ENCODE measurements at regions not wholly inside any gene's neighbourhood (a gene's known extent, or its start where the extent isn't known, plus 50 kb on each side); places are given as distances from the start of the nearest gene placed in this dataset.
"Not testable (repeated sequence)": the region's sequence is repeated elsewhere in the genome, so short reads cannot be mapped to it uniquely, and the experiment has no call there.

DNA sequence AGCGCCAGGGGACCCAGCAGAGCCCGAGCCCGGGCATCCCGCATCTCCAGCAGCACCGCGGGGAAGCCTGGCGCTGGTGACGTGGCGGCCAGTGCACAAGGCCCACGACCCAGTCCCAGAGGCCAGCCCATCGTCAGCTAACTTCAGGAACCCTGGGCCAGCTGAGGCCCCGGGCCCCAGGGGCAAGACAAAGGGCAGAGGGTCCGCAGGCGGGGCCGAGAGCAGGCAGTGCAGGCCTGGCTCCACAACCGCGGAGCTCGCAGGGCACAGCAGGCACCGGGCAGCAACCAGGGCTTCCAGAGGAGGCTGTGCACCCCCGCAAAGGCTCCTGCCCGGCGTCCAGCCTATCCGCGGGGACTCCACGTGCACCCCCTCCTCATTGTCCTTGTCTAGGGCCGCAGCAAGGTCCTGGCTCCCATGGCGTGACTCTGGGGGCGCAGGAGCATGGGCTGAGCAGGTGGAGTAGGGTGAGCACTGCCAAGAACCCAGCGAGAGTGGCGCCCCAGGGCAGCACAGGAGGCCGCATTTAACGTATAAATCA lies 352.5 kb downstream of the KCNJ18 start:
- H3K9me3 ChIP-seq (ENCODE audit: low read depth, low read length); DNase-seq (ENCODE audit: low read depth, low spot score); H3K36me3 ChIP-seq (ENCODE audit: insufficient read depth, low read length); H3K9ac ChIP-seq (ENCODE audit: insufficient read length); H3K4me3 ChIP-seq; H3K27ac ChIP-seq: not testable (repeated sequence)

DNA sequence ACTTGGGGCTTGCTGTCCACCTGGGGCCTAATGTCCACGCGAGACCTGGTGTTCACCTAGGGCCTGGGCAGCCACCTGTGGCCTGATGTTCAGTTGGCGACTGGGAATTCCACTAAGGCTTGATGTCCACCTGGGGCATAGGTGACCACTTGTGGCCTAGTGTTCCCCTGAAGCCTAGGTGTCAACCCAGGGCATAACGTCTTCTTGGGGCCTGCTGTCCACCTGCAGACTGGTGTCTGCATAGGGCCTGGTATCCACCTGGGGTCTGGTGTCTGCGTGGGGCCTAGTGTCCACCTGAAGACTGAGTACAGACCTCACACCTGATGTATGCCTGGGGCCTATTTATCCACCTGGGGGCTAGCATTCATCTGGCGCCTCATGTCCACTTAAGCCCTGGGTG lies 355.2 kb downstream of the KCNJ18 start:
- not testable (repeated sequence) for H3K9me3 ChIP-seq (ENCODE audit: low read depth, low read length); H3K9ac ChIP-seq (ENCODE audit: insufficient read length); H3K36me3 ChIP-seq (ENCODE audit: insufficient read depth, low read length); H3K4me3 ChIP-seq; DNase-seq (ENCODE audit: low read depth, low spot score); H3K27ac ChIP-seq

DNA sequence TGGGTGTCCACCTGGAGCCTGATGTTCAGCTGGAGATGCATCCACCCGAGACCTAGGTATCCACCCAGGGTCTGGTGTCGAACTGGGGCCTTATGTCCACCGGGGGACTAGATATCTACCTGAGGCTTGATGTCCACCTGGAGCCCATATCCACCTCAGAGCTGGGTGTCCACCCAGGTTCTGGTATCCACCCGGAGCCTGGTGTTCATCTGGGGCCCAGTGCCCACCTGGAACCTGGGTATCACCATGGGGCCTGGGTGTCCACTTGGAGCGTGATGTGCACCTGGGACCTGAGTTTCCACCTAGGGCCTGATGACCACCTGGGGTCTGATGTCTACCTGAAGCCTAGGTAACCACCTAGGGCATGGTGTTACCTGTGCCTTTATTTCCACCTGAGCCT lies 355.9 kb downstream of the KCNJ18 start:
- not testable (repeated sequence) for H3K27ac ChIP-seq; H3K9me3 ChIP-seq (ENCODE audit: low read depth, low read length); H3K4me3 ChIP-seq; H3K9ac ChIP-seq (ENCODE audit: insufficient read length); DNase-seq (ENCODE audit: low read depth, low spot score); H3K36me3 ChIP-seq (ENCODE audit: insufficient read depth, low read length)

DNA sequence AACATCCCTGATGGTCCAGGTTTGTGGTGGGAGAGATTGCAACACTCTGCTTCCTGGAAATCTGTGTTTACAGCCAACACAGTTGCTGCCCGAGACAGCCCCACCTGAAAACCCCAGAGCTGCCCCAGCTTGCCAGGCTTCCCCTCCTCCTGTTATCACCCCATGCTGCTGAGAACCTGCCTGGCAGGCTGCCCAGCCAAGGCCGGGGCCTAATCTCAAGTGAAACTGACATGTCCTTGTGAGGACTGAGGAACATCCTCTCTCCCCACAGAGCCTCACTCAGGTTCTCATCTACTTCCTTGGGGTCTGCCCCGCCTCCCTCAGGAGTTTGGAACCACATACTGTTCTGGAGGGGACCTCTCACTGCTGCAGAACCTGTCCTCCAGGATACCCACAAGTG lies 358.4 kb downstream of the KCNJ18 start:
- not testable (repeated sequence) for H3K9ac ChIP-seq (ENCODE audit: insufficient read length); DNase-seq (ENCODE audit: low read depth, low spot score); H3K27ac ChIP-seq; H3K4me3 ChIP-seq; H3K36me3 ChIP-seq (ENCODE audit: insufficient read depth, low read length); H3K9me3 ChIP-seq (ENCODE audit: low read depth, low read length)

DNA sequence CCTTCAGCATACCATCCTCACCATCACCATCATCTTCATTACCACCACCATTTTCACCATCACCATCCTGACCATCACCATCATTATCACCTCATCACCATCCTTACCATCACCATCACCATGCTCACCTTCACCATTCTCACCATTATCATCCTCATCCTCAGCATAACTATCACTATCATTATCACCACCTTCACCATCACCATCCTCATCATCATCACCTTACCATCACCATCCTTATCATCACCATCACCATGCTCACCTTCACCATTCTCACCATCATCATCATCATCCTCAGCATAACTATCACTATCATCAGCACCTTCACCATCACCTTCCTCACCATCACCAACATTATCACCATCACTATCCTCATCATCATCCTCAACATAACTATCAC lies 360.4 kb downstream of the KCNJ18 start:
- not testable (repeated sequence) for DNase-seq (ENCODE audit: low read depth, low spot score); H3K9ac ChIP-seq (ENCODE audit: insufficient read length)

DNA sequence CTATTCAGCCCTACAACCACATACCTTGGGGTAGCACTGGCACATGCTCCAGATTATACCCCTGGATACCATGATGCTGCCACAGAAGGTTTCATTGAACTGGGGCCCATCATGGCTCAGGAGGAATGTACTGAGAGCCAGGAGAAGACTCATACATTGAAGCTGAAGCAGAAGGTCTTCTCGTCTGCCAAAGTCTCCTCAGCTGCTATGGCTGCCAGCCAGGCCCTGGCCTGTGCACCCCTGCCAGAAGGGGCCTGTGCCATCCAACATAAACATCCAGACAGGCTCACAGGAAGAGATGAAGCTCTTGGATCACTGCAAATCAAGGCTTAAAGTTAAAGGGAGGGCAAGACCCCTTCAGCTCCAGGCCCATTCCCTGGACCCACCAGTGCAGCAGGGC lies 364.2 kb downstream of the KCNJ18 start:
- H3K9me3 ChIP-seq (ENCODE audit: low read depth, low read length); H3K9ac ChIP-seq (ENCODE audit: insufficient read length); H3K27ac ChIP-seq; H3K36me3 ChIP-seq (ENCODE audit: insufficient read depth, low read length); DNase-seq (ENCODE audit: low read depth, low spot score); H3K4me3 ChIP-seq: not testable (repeated sequence)

More for the DNA sequence above, 360.4 kb downstream of the KCNJ18 start:
- H3K4me3 ChIP-seq; H3K9me3 ChIP-seq (ENCODE audit: low read depth, low read length); H3K27ac ChIP-seq; H3K36me3 ChIP-seq (ENCODE audit: insufficient read depth, low read length): not testable (repeated sequence)

DNA sequence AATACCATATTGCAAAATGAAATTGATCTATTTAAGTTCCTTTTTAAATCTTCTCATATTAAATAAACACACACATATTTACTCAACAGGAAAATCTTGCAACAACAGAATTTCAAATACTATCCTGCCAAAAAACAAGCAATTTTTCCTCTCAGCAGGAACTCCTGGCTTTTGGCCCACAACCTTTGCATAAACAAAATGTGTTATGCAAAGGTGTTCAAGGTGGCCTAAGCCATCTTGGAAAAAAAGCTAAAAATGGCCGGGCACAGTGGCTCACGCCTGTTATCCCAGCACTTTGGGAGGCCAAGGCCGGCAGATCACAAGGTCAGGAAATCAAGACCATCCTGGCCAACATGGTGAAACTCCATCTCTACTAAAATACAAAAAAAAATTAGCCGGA lies 383.6 kb downstream of the KCNJ18 start:
- not testable (repeated sequence) for H3K9me3 ChIP-seq (ENCODE audit: low read depth, low read length); H3K4me3 ChIP-seq; H3K27ac ChIP-seq; DNase-seq (ENCODE audit: low read depth, low spot score); H3K9ac ChIP-seq (ENCODE audit: insufficient read length); H3K36me3 ChIP-seq (ENCODE audit: insufficient read depth, low read length)

DNA sequence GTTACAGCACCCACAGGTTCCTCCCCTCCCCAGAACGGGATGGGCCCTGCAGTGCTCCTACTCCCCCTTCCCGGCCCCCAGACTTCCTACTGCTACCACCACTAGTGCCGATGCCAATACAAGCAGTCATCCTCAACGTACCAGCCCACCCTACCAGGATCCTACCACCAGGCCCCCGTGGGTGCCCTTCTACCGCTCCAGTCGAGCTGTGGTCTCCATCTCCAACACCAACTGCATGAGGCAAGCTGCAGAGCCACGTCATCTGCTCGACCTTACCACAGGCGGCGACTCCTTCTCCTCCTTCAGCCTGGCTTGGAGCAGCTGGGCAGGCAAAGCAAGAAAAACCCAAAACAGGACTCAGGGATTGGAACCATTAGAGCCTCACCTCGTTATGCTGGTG lies 396.3 kb downstream of the KCNJ18 start:
- DNase-seq (ENCODE audit: low read depth, low spot score); H3K27ac ChIP-seq; H3K36me3 ChIP-seq (ENCODE audit: insufficient read depth, low read length); H3K9me3 ChIP-seq (ENCODE audit: low read depth, low read length); H3K4me3 ChIP-seq; H3K9ac ChIP-seq (ENCODE audit: insufficient read length): not testable (repeated sequence)

DNA sequence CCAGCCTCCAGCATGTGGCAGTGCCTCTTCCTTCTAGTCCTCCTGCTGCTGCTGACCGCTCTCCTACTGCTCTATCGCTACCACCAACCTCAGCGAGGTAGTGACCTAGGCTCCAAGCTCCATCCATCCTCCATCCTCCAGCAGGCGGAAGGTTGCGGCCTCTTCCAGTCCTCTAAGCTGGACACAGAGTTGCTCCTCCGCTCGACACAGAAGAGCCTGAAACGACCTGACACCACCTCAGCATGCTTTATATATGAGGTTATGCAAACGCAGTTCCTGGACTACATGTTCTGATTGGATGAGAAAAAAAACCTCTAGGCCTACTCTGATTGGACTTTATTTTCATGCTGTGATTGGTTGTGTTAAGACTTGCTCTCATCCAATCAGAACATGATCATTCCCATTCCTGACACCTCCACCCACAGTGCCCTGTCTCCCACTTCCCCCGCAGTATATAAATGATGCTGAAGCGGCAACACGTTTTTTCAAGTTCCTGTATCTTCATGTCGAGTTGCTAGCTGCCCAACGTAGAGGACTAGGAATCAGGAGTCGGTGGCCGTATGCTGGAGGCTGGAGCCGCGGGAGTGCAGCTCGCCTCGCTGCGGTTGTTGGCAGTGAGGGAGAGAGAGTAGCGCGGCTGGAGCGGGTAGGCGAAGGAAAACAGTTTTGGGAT lies 398.1 kb downstream of the KCNJ18 start:
- Histone ChIP-seq H3K36me3 (ENCODE audit: insufficient read depth, low read length) (no peaks in the 10 kb centered on the region), H3K9ac (ENCODE audit: insufficient read length) (no peak overlapping the region), H3K27ac (no peak overlapping the region), H3K9me3 (ENCODE audit: low read depth, low read length) (no peaks in the 10 kb centered on the region), H3K4me3 (no peak overlapping the region)
- TF ChIP-seq EZH2 (IDR thresholded peaks at IDR 0.05), result no peak
- TF ChIP-seq FOXP2 (optimal IDR thresholded peaks at IDR 0.05; ENCODE audit: control extremely low read depth, extremely low read length, insufficient read depth), result no peak
- no peak for TF ChIP-seq POLR2AphosphoS5 (IDR thresholded peaks at IDR 0.05; ENCODE audit: borderline replicate concordance, low read depth, low read length)
- no peak for DNase-seq (ENCODE audit: low read depth, low spot score)

DNA sequence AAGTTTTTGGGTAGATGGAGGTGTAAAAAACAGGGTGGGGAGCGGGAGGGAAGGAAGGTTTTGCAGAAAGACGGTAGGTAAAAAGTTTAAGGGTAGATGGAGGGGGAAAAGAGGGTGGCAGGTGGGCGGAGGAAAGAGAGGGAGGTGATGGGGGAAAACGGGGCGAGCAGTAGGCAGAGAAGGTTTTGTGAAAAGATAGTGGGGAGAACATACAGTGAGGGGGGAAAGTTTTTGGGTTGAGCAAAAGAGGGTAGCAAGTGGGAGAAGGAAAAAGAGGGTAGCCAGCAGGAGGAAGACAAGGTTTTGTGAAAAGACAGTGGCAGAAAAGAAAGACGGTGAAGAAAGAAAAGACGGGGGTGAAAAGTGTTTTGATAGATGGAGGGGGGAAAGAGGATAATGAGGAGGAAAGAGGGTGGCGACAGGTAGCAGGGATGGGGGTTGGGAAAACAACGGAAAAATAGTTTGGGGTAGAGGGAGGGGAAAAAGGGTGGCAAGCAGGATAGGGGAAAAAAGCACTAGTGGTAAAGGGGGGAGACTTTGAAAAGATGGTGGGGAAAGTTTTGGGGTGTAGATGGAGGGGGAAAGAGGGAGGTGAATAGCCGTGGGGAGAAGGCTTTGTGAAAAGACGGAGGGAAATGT lies 398.8 kb downstream of the KCNJ18 start:
- H3K9me3 ChIP-seq (ENCODE audit: low read depth, low read length); H3K9ac ChIP-seq (ENCODE audit: insufficient read length); H3K27ac ChIP-seq; H3K4me3 ChIP-seq; H3K36me3 ChIP-seq (ENCODE audit: insufficient read depth, low read length); DNase-seq (ENCODE audit: low read depth, low spot score): not testable (repeated sequence)

DNA sequence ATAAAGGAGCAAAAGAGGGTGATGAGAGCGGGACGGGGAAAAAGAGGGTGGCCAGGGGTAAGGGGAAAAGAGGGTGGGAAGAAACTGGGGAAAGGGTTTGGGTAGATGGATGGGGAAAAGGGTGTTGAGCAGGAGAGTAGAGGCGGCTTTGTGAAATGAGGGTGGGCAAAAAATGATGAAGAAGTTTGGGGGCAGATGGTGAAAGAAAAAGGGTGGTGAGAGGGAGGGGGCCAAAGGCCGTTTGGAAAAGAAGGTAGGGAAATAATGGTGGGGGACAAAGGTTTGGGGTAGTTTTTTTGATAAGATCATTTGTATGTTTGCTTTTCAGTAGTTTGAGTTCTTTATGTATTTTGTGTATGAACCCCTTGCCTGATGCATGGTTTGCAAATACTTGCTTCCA lies 399.5 kb downstream of the KCNJ18 start:
- not testable (repeated sequence) for H3K9me3 ChIP-seq (ENCODE audit: low read depth, low read length); H3K36me3 ChIP-seq (ENCODE audit: insufficient read depth, low read length); H3K4me3 ChIP-seq; DNase-seq (ENCODE audit: low read depth, low spot score); H3K27ac ChIP-seq; H3K9ac ChIP-seq (ENCODE audit: insufficient read length)

DNA sequence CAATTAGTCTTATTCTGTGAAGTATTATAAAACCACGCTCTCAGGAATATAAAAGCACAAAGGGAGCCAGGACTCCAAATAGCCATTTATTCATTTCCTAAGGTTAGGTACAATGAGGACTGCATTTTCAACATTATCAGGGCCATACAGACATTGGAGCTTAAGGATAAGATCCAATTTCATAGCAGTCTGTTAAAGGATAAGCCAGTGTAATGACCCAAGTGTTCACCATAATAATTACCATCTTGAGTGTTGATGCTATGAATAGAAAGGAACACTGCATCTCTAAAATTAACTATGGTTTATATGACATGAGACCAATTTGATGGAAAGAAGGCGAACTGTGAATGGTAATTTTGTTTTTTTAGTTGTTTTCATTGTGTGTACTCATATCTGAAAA lies 403.1 kb downstream of the KCNJ18 start:
- H3K36me3 ChIP-seq (ENCODE audit: insufficient read depth, low read length); DNase-seq (ENCODE audit: low read depth, low spot score); H3K9ac ChIP-seq (ENCODE audit: insufficient read length); H3K27ac ChIP-seq; H3K9me3 ChIP-seq (ENCODE audit: low read depth, low read length); H3K4me3 ChIP-seq: not testable (repeated sequence)

DNA sequence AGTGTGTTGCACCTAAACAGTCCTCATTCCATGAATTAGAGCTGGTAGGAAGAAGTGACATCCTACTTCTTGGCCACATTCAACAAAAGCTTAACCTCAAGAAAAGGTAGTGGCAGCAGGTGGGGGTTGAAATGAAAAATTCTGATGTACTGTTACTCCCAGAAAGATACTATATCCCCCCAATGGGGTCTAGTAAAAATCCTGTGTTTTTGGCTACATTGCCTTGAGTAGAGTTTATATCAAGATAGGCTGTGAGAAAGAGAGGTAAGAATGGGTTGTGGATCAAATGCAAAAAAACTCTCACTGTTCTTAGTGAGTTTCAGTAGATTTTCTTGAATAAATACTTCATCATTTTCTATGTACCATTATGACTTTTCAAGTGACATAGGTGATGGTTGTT lies 407.3 kb downstream of the KCNJ18 start:
- H3K27ac ChIP-seq; H3K4me3 ChIP-seq; H3K36me3 ChIP-seq (ENCODE audit: insufficient read depth, low read length); H3K9ac ChIP-seq (ENCODE audit: insufficient read length); DNase-seq (ENCODE audit: low read depth, low spot score); H3K9me3 ChIP-seq (ENCODE audit: low read depth, low read length): not testable (repeated sequence)
